Mucosa of stomach (tissue), 1 donor: ENCODE measurements at regions not wholly inside any gene's neighbourhood (a gene's known extent, or its start where the extent isn't known, plus 50 kb on each side); places are given as distances from the start of the nearest gene placed in this dataset.
"Not testable (repeated sequence)": the region's sequence is repeated elsewhere in the genome, so short reads cannot be mapped to it uniquely, and the experiment has no call there.

Experiments
- H3K27me3 ChIP-seq: one replicate; pipeline ENCODE4 v1.7.0; 2013; ENCODE audit warnings: mild to moderate bottlenecking, low read length; ENCODE audit not compliant: control insufficient read depth, insufficient read depth
- H3K36me3 ChIP-seq: one replicate; pipeline ENCODE4 v1.7.0; 2013; ENCODE audit warnings: low read length; ENCODE audit not compliant: control insufficient read depth, insufficient read depth
- H3K4me1 ChIP-seq: one replicate; pipeline ENCODE4 v1.7.0; 2013; ENCODE audit warnings: mild to moderate bottlenecking, low read length; ENCODE audit not compliant: control insufficient read depth, insufficient read depth
- H3K4me3 ChIP-seq: one replicate; pipeline ENCODE4 v1.7.0; 2013; ENCODE audit warnings: low read length
- H3K9ac ChIP-seq: one replicate; pipeline ENCODE4 v1.7.0; 2013; ENCODE audit warnings: mild to moderate bottlenecking, low read length, moderate library complexity
- H3K9me3 ChIP-seq: one replicate; pipeline ENCODE4 v1.7.0; 2013; ENCODE audit warnings: mild to moderate bottlenecking, low read length, moderate library complexity; ENCODE audit not compliant: control insufficient read depth
- donor health status: Pancreatic carcinoma.

DNA sequence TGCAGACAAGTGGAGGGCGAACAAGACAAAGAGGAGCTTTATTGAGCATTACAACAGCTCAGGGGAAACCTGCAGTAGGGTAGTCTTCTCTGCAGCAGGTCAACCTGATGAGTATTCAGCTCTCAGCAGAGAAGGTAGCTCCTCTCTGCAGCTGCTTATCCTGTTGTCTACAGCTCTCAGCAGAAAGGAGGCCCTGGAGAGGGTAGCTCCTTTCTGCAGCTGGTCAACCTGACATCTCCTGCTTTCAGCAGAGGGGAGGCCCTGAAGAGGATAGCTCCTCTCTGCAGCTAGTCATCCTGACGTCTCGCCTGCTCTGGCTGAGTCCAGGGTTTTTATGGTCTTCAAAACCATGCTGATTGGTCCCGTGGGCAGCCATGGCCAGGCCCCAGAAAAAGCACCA, 113.6 kb downstream of the CD24 start:
- Histone ChIP-seq H3K9me3 (no peaks in the 10 kb centered on the region), H3K36me3 (no peaks in the 10 kb centered on the region), H3K4me1 (peaks cover 7% of the 10 kb centered on the region), H3K4me3 (no peak overlapping the region), H3K27me3 (no peaks in the 10 kb centered on the region), H3K9ac (no peak overlapping the region)

DNA sequence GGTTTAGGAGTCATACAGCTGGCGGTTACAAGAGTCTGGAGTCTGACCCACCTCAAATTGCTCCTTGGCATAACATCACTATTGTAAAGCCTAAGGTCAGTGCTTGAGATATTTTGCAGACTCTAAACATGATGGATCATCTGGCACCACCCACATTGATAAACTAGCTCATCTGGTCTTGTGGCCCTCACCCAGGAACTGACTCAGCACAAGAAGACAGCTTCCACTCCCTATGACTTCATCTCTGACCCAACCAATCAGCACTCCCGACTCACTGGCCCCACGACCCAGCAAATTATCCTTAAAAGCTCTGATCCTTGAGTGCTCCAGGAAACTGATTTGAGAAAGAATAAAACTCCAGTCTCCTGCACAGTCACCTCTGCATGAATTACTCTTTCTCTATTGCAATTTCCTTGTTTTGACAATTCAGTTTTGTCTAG, 115.9 kb downstream of the CD24 start:
- Histone ChIP-seq H3K9me3 (no peaks in the 10 kb centered on the region), H3K9ac (no peak overlapping the region), H3K36me3 (no peaks in the 10 kb centered on the region), H3K4me1 (peaks cover 11% of the 10 kb centered on the region), H3K27me3 (no peaks in the 10 kb centered on the region), H3K4me3 (no peak overlapping the region)

DNA sequence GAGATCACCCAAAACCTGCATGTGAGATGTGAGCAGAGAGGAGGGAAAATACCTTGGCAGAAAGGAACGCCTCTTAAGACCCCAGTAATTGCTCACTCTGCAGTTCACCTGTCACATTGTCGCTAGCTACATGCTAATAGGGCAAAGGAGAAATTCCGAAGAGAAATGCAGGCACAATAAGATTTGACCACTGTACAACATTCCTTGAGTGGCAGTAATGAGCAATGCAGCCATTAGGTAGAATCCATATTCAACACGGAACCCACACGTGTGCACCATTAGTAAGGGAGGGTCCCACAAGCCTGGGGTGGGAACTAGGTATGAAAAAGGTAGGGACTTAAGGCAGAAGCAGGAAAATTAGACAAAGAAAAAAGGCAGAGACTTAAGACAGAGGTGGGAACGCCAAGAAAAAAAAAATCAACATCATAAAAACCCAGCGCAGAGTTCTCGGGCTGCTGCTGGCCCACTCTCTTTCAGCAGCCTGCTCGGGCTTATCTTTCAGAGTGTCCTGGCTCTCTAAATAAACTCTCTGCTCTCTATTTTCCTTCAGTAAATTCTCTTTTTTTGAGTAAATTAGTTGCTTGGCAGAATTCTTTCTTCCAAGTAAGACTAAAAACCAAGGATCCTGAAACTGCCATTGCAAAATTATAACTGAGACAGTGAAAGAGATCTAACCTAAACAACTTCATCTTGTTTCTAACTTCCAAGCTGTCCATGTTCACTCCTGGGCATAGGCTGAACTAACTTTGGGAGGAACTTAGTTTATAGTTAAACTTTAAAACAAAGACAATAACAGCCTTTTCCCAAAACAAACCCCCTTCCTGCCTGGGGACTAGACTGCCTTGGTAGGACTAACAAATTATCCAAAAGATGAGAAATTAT, 116.5 kb downstream of the CD24 start:
- H3K27me3 ChIP-seq = no peaks in the 10 kb centered on the region
- no peaks in the 10 kb centered on the region for H3K36me3 ChIP-seq
- H3K4me1 ChIP-seq = peaks cover 11% of the 10 kb centered on the region
- no peak overlapping the region for H3K4me3 ChIP-seq
- H3K9ac ChIP-seq = no peak overlapping the region
- H3K9me3 ChIP-seq = no peaks in the 10 kb centered on the region

DNA sequence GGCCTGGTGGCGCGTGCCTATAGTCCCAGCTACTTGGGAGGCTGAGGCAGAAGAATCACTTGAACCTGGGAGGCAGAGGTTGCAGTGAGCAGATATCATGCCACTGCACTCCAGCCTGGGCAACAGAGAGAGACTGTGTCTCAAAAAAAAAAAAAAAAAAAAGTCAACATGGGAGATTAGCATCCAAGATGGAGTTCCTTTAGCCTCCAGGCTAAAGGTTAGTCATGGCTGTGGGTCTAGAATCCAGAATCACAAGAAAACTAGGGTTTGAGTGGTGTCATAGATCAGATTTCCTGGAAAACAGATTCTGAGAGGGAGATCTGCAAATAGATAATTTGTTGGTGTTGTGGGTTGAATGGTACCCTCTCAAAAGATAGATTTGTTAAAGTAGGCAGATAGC, 117.2 kb downstream of the CD24 start:
- H3K27me3 ChIP-seq = not testable (repeated sequence)

DNA sequence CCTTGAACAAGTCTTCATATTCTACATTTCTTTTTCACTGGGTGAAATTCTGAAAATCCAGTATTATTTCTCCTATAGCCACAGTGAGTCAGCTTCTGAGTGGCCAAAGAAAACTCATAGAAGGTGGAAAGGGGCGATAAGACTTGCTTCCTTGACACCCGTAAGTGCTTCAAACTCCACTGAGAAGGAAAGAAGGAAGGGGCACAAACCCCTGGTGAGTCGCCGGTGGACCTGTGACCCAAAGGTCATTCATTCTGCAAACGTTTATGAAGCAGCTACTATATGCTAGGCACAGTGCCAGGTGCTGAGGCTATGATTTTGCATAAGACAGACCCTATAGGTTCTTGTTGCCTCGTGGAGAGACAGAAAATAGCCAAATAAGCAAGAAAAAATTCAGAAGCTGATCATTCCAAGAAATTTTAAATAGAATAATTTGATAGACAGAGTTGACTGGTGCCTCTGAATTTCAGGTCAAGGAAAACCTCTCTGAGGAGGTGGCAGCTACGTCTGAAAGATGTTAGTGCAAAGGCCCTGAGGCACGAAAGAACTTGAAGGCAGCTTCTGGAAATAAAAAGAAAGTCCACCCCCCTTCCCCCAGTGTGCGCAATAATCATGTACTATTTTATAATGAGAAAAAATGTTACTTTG, 118.2 kb downstream of the CD24 start:
- Histone ChIP-seq H3K4me1 (peaks cover 11% of the 10 kb centered on the region), H3K4me3 (no peak overlapping the region), H3K9ac (no peak overlapping the region), H3K36me3 (no peaks in the 10 kb centered on the region), H3K9me3 (no peaks in the 10 kb centered on the region), H3K27me3 (no peaks in the 10 kb centered on the region)

More for the DNA sequence above, 117.2 kb downstream of the CD24 start:
- not testable (repeated sequence) for H3K9me3 ChIP-seq, H3K9ac ChIP-seq, H3K36me3 ChIP-seq, H3K4me3 ChIP-seq
- H3K4me1 ChIP-seq = peaks cover 11% of the 10 kb centered on the region

DNA sequence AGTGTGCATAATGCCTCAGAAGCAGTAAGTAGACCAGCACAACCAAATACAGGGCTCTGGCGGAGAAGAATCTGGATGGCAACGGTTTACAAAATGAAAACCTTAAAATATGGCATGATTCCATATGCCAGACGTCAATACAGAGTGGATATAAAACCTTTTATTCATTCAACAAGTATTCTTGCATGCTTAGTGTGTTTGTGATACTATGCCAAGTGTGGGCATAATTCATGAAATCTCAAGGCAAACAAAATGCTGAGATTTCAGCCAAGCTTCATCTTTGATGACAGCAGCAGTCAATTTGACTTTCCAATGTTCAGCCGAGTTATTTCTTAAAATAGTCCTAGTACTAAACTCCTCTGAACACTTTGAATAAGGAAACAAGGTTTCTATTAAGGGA, 119.4 kb downstream of the CD24 start:
- Histone ChIP-seq H3K27me3 (no peaks in the 10 kb centered on the region), H3K36me3 (no peaks in the 10 kb centered on the region), H3K4me3 (no peak overlapping the region), H3K9me3 (no peaks in the 10 kb centered on the region), H3K9ac (no peak overlapping the region), H3K4me1 (peaks cover 11% of the 10 kb centered on the region)

DNA sequence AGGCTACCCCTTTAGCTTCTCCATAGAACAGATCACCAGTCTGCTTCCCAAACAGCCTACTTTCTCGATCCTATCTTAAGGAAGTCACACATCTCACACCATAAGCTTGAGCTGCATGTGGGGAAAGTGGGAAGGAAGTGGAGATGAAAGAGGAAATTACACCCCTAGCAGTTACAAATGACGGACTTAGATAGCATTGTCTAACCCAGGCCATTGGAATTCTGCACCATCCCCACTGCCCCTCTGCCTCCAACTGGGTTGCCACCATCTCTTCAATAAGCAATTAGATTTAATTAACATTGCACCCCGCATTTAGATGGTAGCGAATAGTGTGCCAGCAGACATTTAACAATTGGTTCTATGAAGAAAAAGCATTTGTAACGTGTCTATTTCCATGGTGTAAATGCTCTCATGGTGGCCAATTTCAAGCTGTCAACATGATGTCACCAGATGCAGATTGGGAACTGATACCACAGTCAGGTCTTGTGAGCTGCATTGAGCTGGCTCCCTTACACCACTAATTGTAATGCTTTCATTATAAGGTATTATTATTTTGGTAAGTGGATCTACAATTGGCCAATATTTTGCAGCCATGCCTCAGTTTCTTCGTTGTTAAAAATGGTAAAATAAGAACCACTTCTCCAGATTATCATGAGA, 124.7 kb downstream of the CD24 start:
- no peaks in the 10 kb centered on the region for H3K27me3 ChIP-seq
- no peaks in the 10 kb centered on the region for H3K36me3 ChIP-seq
- H3K9me3 ChIP-seq = no peaks in the 10 kb centered on the region
- H3K4me1 ChIP-seq = no peaks in the 10 kb centered on the region
- H3K9ac ChIP-seq = no peak overlapping the region
- no peak overlapping the region for H3K4me3 ChIP-seq

DNA sequence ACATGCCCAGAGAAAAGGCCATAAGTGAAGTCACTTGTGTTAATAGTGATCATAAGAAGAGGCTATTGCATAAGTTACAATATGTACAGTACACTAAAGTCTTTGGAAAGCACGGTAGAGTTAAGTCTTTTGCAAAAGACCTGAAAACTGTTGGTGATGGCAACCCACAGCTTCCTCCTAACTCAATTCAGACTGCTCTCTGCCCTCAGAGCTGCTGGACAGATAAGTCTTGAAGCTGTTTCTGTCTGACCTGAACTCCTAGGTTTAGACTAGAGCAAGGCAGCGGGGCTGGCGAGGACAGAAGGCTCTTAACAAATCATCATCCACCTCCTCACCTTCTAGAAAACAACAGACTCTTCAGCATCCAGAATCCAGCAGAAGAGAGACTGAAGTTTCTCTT, 125.4 kb downstream of the CD24 start:
- no peaks in the 10 kb centered on the region for H3K27me3 ChIP-seq
- no peaks in the 10 kb centered on the region for H3K4me1 ChIP-seq
- no peaks in the 10 kb centered on the region for H3K36me3 ChIP-seq
- no peak overlapping the region for H3K9ac ChIP-seq
- no peak overlapping the region for H3K4me3 ChIP-seq
- no peaks in the 10 kb centered on the region for H3K9me3 ChIP-seq

- H3K9ac ChIP-seq = no peak overlapping the region
- no peak overlapping the region for H3K4me3 ChIP-seq
- H3K27me3 ChIP-seq = no peaks in the 10 kb centered on the region
- no peaks in the 10 kb centered on the region for H3K36me3 ChIP-seq
- H3K9me3 ChIP-seq = no peaks in the 10 kb centered on the region
- no peaks in the 10 kb centered on the region for H3K4me1 ChIP-seq
Measured at GRCh38 chr6:106847116-106847515, 127.4 kb downstream of the CD24 start.

GRCh38 chr6:106844930-106845329, 129.6 kb downstream of the CD24 start:
- H3K4me3 ChIP-seq = no peak overlapping the region
- H3K9ac ChIP-seq = no peak overlapping the region
- no peaks in the 10 kb centered on the region for H3K9me3 ChIP-seq
- H3K36me3 ChIP-seq = no peaks in the 10 kb centered on the region
- H3K27me3 ChIP-seq = no peaks in the 10 kb centered on the region
- no peaks in the 10 kb centered on the region for H3K4me1 ChIP-seq

- H3K36me3 ChIP-seq = no peaks in the 10 kb centered on the region
- H3K27me3 ChIP-seq = no peaks in the 10 kb centered on the region
- no peak overlapping the region for H3K9ac ChIP-seq
- no peak overlapping the region for H3K4me3 ChIP-seq
- H3K4me1 ChIP-seq = peaks cover 5% of the 10 kb centered on the region
- H3K9me3 ChIP-seq = no peaks in the 10 kb centered on the region
Measured at GRCh38 chr6:106832766-106833510, 141.6 kb downstream of the CD24 start.
